Astrocyte (in vitro differentiated cells and primary cell): ENCODE measurements at regions not wholly inside any gene's neighbourhood (a gene's known extent, or its start where the extent isn't known, plus 50 kb on each side); places are given as distances from the start of the nearest gene placed in this dataset.

ENCODE experiments used
- DNase-seq: peaks from one replicate; pipeline ENCODE4 v3.0.0-alpha.2; 2010; ENCODE audit warnings: low read depth
- FAIRE-seq: peaks from 2 replicates; lab custom pipeline; 2011; peaks lifted over from hg19 to GRCh38; lab: Jason Lieb, UNC
- H2AFZ ChIP-seq: 2 replicates; pipeline ENCODE4 v1.6.0; 2012; ENCODE audit warnings: low read depth, low read length, inconsistent platforms
- H3K27ac ChIP-seq: 2 replicates; pipeline ENCODE4 v1.5.1; 2011; ENCODE audit warnings: low read depth, low read length, inconsistent platforms
- H3K27me3 ChIP-seq: 2 replicates; pipeline ENCODE4 v1.6.0; 2011; ENCODE audit warnings: low read length, inconsistent platforms; ENCODE audit not compliant: insufficient read depth
- H3K36me3 ChIP-seq: 2 replicates; pipeline ENCODE4 v1.5.1; 2011; ENCODE audit warnings: low read length, inconsistent platforms; ENCODE audit not compliant: insufficient read depth
- H3K4me1 ChIP-seq: 2 replicates; pipeline ENCODE4 v1.5.1; 2011; ENCODE audit warnings: low read length, inconsistent platforms; ENCODE audit not compliant: insufficient read depth
- H3K4me2 ChIP-seq: 2 replicates; pipeline ENCODE4 v1.6.0; 2012; ENCODE audit warnings: low read length, inconsistent platforms
- H3K4me3 ChIP-seq: 2 replicates; pipeline ENCODE4 v1.5.1; 2011; ENCODE audit warnings: low read depth, mild to moderate bottlenecking, low read length, inconsistent platforms; ENCODE audit not compliant: insufficient read depth
- H3K79me2 ChIP-seq: 2 replicates; pipeline ENCODE4 v1.6.0; 2012; ENCODE audit warnings: mild to moderate bottlenecking, low read length, inconsistent platforms; ENCODE audit not compliant: insufficient read depth
- H3K9ac ChIP-seq: 2 replicates; pipeline ENCODE4 v1.6.0; 2012; ENCODE audit warnings: mild to moderate bottlenecking, low read length, inconsistent platforms
- H3K9me3 ChIP-seq: 2 replicates; pipeline ENCODE4 v1.5.1; 2012; ENCODE audit warnings: low read depth, mild to moderate bottlenecking, low read length, inconsistent platforms; ENCODE audit not compliant: insufficient read depth
- H4K20me1 ChIP-seq: 2 replicates; pipeline ENCODE4 v1.6.0; 2012; ENCODE audit warnings: low read length, inconsistent platforms; ENCODE audit not compliant: insufficient read depth
- H3K27ac Mint-ChIP-seq: one replicate; pipeline ENCODE4 v1.8.0; 2021; ENCODE audit warnings: mild to moderate bottlenecking, mixed read lengths; ENCODE audit not compliant: unreplicated experiment
- H3K27me3 Mint-ChIP-seq: one replicate; pipeline ENCODE4 v1.8.0; 2021; ENCODE audit warnings: low read depth, mixed read lengths; ENCODE audit not compliant: unreplicated experiment
- H3K36me3 Mint-ChIP-seq: one replicate; pipeline ENCODE4 v1.8.0; 2021; ENCODE audit warnings: low read depth, mixed read lengths; ENCODE audit not compliant: unreplicated experiment
- H3K4me1 Mint-ChIP-seq: one replicate; pipeline ENCODE4 v1.8.0; 2021; ENCODE audit warnings: low read depth, mixed read lengths; ENCODE audit not compliant: unreplicated experiment
- H3K4me3 Mint-ChIP-seq: one replicate; pipeline ENCODE4 v1.8.0; 2021; ENCODE audit warnings: mild to moderate bottlenecking, moderate library complexity, mixed read lengths; ENCODE audit not compliant: unreplicated experiment
- H3K9me3 Mint-ChIP-seq: one replicate; pipeline ENCODE4 v1.8.0; 2021; ENCODE audit warnings: mild to moderate bottlenecking, mixed read lengths; ENCODE audit not compliant: unreplicated experiment
- CTCF ChIP-seq: IDR thresholded peaks from 2 replicates; pipeline ENCODE4 v1.5.1; 2011; ENCODE audit warnings: low read depth, mild to moderate bottlenecking, inconsistent platforms, low read length, moderate library complexity; ENCODE audit not compliant: insufficient read depth
- EZH2 ChIP-seq: IDR thresholded peaks from 2 replicates; pipeline ENCODE4 v1.6.1; 2012; ENCODE audit warnings: mild to moderate bottlenecking, low read length, inconsistent platforms; ENCODE audit not compliant: insufficient read depth

DNA sequence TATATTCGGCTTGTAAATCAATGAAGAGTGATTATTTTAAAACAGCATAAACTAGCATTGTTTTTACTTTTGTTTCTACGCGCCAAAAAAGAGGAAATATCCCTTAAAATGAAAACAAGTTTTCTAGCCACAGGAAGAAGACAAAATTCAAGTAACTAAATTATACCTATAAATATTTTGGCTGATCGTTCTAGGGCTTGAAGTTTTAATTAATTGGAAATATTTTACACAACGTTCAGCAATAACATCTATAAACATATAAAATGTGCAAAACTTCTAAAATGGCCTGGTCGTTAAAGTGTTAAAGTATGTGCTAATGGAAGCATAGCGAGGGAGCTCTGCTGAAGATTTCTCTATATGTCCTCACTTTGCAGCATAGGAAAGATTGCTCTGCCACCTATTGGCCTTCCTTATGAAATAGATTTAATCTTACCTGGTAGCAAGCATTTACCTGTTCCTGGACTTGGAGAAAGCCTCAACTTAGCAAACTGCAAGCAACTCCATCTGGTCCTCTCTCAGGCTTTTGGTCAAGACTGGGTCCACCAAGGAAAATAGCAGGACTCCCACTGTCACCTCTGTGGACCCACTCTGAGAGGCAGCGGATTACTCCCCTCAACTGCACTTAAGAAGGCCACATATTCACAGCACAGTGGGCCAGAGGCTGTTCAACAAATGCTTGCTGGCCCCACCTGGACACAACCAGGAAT lies 351.3 kb upstream of the RUNX1 start:
- H3K4me3 ChIP-seq: no peak overlapping the region
- H3K4me2 ChIP-seq: no peak overlapping the region
- no peak for TF ChIP-seq EZH2
- peak; percentile 43 for TF ChIP-seq CTCF
- Mint-ChIP-seq H3K9me3 (peaks cover 4% of the 10 kb centered on the region), H3K27me3 (no peaks in the 10 kb centered on the region), H3K36me3 (no peaks in the 10 kb centered on the region), H3K4me1 (peaks cover 49% of the 10 kb centered on the region), H3K4me3 (no peak overlapping the region), H3K27ac (peak overlapping the region; percentile 96)
- H3K27ac ChIP-seq: peak overlapping the region; percentile 2
- H2AFZ ChIP-seq: no peak overlapping the region
- H3K4me1 ChIP-seq: peaks cover 29% of the 10 kb centered on the region
- no peaks in the 10 kb centered on the region for H3K36me3 ChIP-seq
- DNase-seq (peak; percentile 59), FAIRE-seq (peak; percentile 84)
- H3K27me3 ChIP-seq: no peaks in the 10 kb centered on the region
- H3K79me2 ChIP-seq: no peaks in the 10 kb centered on the region
- H4K20me1 ChIP-seq: no peaks in the 10 kb centered on the region
- H3K9me3 ChIP-seq: no peaks in the 10 kb centered on the region
- H3K9ac ChIP-seq: no peak overlapping the region

GRCh38 chr21:35399706-35400105 lies 350.6 kb upstream of the RUNX1 start:
- Mint-ChIP-seq H3K9me3 (no peaks in the 10 kb centered on the region), H3K4me1 (peaks cover 48% of the 10 kb centered on the region), H3K27me3 (no peaks in the 10 kb centered on the region), H3K4me3 (no peak overlapping the region), H3K27ac (peak overlapping the region; percentile 96), H3K36me3 (no peaks in the 10 kb centered on the region)
- H3K4me3 ChIP-seq: no peak overlapping the region
- H3K27me3 ChIP-seq: no peaks in the 10 kb centered on the region
- TF ChIP-seq EZH2 (no peak), CTCF (no peak)
- FAIRE-seq: no peak
- no peaks in the 10 kb centered on the region for H3K79me2 ChIP-seq
- no peak overlapping the region for H3K27ac ChIP-seq
- no peak overlapping the region for H3K9ac ChIP-seq
- H3K36me3 ChIP-seq: no peaks in the 10 kb centered on the region
- no peaks in the 10 kb centered on the region for H3K9me3 ChIP-seq
- H4K20me1 ChIP-seq: no peaks in the 10 kb centered on the region
- no peak for DNase-seq
- H3K4me2 ChIP-seq: no peak overlapping the region
- peaks cover 29% of the 10 kb centered on the region for H3K4me1 ChIP-seq
- no peak overlapping the region for H2AFZ ChIP-seq

- no peak overlapping the region for H3K4me3 ChIP-seq
- H2AFZ ChIP-seq: peak overlapping the region; percentile 29
- no peaks in the 10 kb centered on the region for H3K9me3 ChIP-seq
- peaks cover 29% of the 10 kb centered on the region for H3K4me1 ChIP-seq
- FAIRE-seq (no peak), DNase-seq (no peak)
- no peaks in the 10 kb centered on the region for H4K20me1 ChIP-seq
- peak overlapping the region; percentile 29 for H3K27ac ChIP-seq
- H3K79me2 ChIP-seq: no peaks in the 10 kb centered on the region
- H3K36me3 ChIP-seq: no peaks in the 10 kb centered on the region
- peak overlapping the region; percentile 88 for H3K27ac Mint-ChIP-seq
- H3K9ac ChIP-seq: peak overlapping the region; percentile 20
- no peak overlapping the region for H3K4me3 Mint-ChIP-seq
- no peaks in the 10 kb centered on the region for H3K27me3 ChIP-seq
- H3K36me3 Mint-ChIP-seq: no peaks in the 10 kb centered on the region
- H3K9me3 Mint-ChIP-seq: no peaks in the 10 kb centered on the region
- peaks cover 48% of the 10 kb centered on the region for H3K4me1 Mint-ChIP-seq
- H3K27me3 Mint-ChIP-seq: no peaks in the 10 kb centered on the region
- TF ChIP-seq EZH2: no peak
- no peak for TF ChIP-seq CTCF
- peak overlapping the region; percentile 56 for H3K4me2 ChIP-seq
Observed at GRCh38 chr21:35399002-35399530, 350.0 kb upstream of the RUNX1 start.
